Stimulated activated CD8-positive, alpha-beta memory T cell treated with anti-CD3 and anti-CD28 coated beads, Interleukin-4, amount 100 ng/mL, for 1 hour (primary cell): ENCODE measurements at regions not wholly inside any gene's neighbourhood (a gene's known extent, or its start where the extent isn't known, plus 50 kb on each side); places are given as distances from the start of the nearest gene placed in this dataset.
"Not testable (repeated sequence)": the region's sequence is repeated elsewhere in the genome, so short reads cannot be mapped to it uniquely, and the experiment has no call there.

Source experiments
- DNase-seq, 2 donors: peaks; one replicate each; pipeline ENCODE4 v3.0.0-alpha.2; 2020; ENCODE audit warnings: low read depth in 2 of 2, low spot score in 1 of 2

DNA sequence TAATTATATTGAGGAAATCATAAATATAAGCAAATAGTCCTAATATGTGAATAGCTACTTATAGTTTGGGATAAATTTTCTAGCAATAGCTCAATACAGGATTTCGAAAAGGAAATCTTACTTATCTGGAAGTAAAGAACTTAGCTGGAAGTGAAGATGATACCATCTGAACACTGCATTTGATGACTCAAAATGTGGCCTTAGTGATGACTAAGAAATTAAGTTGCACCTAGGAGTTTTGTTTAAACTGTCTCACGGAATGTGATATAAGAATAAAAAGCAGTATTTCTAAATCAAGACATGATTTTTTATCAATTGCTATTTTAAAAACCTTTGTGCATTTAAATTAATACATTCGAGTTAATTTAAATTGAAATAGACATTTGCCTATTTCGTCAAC lies 91.2 kb downstream of the EOMES start:
- DNase-seq, result no peak

DNA sequence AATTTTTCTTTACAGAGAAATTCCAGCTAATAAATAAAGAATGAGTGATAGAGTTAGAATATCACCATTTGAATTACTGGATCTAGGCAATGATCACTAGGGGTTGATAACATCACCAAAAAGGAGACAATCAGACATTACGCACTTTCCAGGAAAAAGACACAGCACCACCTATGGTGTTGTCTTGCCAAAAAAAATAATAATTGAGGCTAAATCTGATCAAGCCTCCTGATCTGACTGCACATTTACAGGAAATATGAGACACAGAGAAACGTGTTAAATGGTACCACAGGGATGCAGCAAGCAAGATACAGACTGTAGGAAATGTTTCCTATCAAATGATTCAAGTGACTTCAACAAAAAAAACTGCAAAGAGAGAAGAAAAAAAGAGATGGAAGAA lies 92.8 kb downstream of the EOMES start:
- no peak for DNase-seq

DNA sequence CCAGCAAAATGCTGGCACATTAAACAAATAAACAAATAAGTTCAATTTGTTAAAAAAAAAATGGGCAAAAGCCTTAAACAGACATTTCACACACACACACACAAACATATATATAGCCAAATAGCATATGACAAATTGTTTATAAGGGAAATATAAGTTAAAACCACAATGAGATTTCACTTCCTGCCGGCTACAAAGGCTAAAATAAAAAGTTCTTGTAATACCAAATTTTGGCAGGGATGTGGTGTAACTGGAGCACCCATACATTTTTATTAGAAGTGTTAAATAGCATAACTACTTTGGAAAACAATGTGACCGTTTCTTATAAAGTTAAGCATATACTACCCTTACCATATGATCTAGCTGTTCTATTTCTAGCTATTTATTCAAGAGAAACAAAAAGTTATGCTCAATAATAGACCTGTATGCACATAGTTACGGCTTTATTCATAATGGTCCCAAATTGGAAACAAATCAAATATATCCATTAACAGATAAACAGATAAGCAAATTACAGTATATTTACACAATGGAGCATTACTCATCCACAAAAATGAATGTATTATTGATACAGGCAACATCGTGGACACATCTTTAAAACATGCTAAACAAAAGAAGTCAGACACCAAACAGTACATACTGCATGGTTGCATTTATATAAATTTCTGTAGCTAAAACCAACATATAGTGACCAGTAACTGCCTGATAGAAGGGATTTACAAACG lies 93.9 kb downstream of the EOMES start:
- no peak for DNase-seq

DNA sequence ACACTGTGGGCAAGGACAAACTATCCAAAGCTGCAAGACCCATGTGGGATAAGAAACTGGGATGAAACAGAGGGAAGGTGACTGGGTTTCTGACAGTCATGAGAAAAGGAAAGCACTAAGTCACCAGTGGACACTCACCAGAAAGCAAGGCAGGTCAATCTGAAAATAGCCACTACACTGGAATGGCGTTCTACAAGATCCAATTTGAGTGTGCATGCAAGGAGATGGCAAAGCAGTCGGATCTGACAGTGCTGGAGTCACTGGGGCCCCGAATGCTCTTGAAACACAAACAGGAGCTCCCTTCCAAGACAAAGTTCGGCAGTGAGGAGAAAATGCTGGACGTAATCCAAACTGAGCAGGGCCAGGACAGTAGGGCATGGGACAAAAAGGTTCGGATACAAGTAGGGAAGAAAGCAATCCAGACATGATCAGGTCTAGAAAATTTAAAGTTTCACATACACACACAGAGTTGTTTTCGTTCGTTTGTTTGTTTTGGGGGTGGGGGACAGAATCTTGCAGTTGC lies 95.5 kb downstream of the EOMES start:
- no peak for DNase-seq

DNA sequence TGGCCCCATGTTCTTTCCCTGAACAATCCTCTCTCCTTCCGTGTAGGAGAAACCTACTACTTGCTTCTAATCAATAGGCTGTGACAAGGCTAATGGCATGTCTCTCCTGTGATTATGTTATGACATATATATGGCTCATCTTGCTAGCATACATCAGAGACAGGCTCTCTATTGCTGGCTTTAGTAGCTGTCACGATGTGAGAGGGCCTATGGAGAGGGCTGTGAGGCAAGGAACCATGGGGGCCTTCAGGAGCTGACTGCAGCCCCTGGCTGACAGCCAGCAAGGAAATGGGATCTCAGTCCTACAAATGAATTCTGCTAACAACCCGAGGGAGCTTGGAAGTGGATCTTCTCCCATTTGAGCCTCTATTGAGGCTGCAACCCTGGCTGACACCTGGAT lies 96.3 kb downstream of the EOMES start:
- DNase-seq, result no peak

DNA sequence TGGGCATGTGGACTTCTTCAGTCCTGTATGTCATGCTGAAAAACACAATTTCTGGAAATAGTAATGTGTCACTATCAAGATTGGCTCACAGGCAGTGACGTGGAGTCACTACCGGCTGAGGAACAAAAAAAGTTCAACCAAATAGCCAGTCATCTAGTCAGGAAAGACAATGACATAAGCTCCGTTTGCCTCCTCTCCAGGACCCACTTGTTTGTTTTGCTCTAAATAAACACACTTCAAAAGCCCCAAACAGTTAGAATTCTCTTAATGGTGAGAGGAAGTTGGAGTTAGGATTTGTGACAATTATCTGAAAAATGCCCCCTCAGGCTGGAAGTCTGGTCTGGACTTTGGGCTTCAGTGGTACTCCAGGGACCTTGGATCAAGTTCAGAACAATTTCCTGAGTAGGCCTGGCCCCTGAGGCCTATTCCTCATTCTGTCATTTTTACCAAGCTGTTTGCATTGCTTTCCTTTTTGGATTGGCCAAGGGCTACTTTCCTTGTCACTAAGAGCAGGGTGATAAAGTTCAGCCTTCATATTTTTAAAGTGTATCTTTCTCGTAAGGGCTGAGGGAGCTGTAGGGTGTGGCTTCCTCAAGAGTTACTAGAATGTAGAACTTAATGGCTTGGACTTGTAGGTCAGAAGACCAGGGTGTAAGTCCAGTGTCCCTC lies 98.9 kb downstream of the EOMES start:
- DNase-seq, result no peak

DNA sequence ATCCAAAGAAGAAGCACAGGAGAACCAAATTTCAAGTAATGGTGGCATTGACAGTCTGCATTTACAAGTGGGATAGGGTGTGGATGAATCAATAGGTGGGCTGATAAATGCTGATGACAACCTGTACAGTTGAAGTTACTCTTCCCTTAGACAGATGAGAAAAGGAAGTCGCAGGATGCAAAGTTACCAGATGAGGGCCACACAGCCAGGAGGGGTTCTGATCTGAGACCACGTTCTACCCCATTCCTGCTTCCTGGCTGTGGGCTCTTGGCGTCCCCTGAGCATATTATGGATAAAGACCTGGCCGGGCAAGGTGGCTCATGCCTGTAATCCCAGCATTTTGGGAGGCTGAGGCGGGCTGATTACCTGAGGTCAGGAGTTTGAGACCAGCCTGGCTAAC lies 104.6 kb downstream of the EOMES start:
- DNase-seq, result no peak

DNA sequence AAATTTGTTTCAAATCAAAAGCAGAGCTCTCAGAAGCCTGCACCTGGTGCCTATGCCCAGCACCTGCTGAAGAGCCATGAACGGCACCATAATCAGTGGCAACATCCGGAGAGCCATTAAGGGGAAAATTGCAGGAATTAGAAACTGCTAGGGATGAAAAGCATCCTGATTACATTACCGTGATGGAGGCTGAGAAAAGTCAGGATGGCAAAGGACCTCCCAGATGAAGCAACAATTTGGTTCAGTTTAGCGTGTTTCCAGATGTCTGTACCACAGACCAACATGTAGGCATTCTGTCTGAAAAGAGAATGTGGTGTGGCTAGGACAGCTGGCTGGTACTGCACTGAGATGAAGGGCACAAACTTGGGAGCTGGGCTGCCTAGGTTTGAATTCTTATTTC lies 106.1 kb downstream of the EOMES start:
- no peak for DNase-seq

DNA sequence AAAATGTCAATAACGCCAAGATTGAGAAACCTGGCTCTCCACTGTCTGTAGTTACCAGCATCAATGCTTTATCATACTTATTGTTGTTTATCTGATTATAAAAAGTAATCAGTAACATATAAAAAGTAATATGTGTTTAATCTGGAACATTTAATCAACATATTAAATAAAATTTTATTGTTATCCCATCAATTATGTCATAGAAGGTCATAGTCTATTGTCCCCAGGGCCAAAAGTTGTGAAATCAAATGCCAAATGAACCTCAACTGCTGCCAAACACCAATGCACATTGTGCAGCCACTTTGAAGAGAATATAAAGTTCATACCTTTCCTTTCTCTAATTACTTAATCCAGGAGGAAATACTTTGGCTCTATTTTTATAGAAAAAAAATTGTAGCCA lies 106.6 kb downstream of the EOMES start:
- DNase-seq, result no peak

DNA sequence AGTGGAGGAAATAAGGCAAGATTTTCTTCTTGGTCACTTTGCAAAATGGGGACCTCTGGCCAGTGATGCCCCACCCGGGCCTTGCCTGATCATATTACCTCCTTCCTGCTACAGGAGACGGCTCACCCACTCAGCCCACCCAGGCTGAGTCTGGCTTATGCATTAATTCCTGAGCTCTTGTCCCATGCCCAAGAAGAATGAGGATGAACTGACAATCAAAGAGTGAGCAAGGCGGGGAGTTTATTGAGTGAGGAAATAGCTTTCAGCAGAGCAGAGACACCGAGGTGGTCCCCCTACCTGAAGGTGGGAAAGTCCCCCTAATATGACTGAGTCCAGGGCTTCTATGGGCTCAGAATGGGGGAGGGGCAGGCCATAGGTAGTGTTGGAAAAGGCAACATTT lies 107.5 kb downstream of the EOMES start:
- DNase-seq, result no peak

DNA sequence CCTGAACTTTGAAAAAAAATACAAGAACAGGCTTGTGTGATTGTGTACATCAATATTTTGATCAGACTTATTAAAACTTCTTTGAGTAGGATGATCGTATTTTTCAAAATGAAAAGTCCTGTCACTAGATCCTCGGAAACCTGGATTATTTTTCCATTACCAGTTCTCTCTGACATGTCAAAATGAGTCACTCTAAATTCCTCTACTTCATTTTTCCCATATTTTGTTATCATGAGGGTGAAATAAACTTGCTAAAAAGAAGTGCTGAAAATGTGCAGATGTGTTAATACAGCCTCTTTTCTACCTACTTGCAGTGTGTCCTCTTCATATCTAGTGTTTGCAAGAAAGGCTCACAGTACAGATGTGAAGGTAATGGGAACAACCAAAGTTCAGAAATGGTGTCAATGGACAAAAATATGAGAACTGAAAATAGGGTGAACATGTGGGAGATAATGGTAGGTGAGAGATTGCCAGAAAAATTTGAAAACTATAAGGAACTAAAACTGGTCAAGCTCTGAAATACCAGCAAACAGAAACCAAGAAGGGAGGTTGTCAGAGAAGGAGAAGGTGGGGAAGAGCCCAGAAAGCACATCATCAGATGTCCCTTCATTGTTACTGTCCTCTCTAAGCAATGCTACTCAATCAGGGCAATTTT lies 108.2 kb downstream of the EOMES start:
- DNase-seq, result no peak

DNA sequence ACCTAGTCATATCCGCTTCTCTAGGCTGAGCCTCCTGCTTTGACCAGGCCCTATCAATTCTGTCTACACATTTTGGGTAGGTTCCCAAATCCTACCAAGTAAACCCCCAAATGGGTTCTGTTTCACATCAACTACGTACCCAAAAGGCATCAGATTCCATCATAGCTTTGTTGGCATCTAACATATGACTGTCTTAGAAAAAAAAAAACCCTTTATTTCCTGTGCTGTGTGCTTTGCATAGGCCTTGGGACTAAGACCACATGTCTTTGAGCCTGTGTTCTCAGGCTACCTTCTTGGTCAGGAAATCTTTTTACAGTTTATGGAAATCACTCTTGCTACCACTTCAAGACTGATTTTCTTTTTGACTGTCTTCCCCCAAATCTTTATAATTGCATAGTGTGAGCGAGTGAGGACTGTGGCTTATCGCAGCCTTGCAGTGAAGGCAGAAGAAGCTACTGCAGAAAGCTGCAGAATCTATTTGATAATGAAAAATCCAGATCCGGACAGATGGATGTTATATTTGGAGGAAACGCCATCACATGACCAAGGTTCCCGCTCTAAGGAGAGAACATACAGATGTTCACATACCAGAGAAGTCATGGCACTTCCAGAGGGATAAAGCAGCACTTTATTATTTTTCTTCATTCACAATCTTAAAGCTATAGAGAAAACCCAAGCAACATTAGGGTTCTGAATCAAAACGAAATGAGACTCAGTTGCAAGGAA lies 111.2 kb downstream of the EOMES start:
- no peak for DNase-seq

DNA sequence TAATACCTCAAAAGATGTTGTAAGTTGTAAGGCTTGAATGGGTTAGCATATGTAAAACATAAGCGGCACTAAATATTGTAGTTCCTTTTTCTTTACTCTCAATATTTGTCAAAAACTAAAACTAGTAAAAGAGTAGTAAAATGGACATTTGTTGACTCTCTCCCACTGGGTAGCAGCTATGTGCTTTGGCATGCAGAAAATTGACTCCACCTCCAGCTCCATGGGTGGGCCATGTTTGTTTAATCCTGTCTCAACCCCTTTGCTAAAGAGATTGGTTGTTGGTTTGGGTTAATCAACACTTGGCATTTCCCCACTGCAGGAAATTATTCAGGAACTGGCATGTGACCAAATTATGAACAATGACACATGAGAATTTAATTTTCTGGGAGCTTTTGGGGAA lies 114.8 kb downstream of the EOMES start:
- DNase-seq, result no peak

DNA sequence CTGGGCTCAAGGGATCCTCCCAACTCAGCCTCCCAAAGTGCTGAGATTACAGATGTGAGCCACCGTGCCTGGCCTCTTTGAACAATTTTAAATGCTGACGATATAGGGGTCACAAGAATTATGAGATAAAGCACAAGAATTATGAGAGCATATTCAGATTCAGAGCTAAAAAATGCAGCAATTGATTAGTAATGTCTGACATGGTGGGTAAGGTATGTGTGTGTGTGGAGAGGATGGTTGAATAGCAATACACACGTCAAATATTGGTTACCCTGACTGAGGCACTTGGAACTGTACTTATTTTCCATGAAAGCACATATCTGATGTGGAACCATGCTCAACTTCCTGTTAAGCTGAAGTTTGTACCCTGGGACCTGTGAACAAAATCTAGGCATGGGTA lies 115.6 kb downstream of the EOMES start:
- DNase-seq, result no peak

DNA sequence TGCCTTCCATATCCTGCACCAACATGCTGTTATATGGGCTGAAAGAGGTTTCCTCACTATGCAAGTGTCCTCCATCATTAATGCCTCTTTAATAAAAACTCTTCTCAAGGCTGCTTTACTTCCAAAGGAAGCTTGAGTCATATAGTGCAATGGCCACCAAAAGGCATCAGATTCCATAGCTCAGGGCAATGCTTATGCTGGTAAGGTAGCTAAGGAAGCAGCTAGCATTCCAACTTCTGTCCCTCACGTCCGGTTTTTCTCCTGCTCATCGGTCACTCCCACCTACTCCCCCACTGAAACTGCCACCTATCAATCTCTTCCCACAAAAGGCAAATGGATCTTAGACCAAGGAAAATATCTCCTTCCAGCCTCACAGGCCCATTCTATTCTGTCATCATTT lies 117.1 kb upstream of the SLC4A7 start:
- not testable (repeated sequence) for DNase-seq

DNA sequence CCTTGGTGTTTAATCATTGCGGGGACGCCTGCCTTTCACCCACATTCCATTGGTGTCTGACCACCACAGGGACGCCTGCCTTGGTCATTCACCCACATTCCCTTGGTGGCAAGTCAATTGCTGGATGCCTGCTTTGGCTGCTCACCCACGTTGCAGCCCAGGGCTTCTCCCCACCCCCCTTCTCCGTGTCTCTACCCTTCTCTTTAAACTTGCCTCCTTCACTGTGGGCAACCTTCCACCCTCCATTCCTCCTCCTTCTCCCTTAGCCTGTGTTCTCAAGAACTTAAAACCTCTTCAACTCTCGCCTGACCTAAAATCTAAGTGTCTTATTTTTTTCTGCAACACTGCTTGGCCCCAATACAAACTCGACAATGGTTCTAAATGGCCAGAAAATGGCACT lies 115.6 kb upstream of the SLC4A7 start:
- not testable (repeated sequence) for DNase-seq

DNA sequence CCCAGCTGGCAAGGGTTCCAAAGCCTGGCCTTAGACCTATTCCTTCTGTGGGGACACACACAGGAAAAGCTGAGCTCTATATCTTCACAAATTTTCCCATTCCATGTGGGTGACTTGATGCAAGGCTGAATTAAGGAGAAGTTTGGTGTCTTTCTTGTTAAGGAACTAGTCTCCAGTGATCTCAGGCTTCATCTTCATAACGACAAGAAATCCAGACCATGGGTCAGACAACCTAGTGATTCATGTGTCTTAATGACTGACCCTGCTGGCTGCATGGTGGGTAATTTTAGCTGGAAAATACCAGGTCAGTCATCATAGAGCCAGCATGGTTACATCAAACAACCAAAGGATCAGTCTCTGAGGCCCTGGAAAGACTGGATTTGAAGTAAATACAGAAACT lies 112.7 kb upstream of the SLC4A7 start:
- DNase-seq, result no peak

DNA sequence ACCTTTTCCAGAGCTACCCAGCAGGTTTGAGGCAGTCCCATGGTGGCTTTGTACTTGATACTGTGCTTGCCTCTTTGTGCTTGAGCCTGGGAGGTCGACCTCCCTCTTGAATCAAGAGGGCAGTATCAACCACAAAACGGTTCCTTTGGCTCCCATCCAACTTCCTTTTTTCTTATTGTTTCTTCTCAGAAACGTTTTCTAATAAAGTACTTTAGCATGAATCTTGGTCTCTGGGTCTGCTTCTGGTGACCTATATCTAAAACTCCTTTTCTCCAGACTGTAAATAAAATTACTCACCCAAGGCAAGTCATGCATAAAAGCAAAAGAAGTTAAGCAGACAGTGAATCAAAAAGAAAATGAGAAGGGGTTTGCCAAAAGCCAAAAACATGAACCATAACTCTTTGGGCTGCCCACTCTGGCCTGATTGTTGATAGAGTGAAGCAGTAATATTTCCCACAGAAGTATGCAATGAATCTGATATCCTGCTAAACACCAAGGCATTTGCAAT lies 112.2 kb upstream of the SLC4A7 start:
- no peak for DNase-seq

DNA sequence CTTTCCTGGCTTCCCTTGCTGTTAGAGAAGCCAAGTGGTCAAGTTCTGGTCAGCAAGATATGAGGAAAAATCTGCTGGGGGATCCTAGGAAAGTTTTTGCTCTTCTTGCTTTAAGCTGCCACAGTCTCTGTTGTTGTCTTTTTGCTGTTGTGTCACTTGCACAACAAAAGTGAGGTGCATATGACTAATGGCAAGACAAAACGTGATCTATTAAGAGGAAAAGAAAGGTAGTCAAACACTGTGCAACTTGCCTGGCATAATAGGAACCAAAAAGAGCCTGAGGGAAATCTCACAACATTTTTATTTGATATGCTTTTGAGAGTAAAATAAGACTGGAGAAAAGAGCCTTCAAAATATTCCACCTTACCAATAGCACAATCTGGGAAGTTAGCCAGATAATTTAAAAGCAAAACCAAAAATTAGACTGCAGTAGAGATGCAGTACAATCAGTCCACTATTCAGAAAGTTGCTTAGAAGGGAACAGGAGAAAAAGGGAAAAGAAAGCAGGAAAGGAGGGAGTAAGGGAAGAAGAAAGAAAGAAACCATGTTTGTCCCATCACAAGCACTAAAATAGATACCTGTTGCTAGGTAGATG lies 110.0 kb upstream of the SLC4A7 start:
- no peak for DNase-seq

DNA sequence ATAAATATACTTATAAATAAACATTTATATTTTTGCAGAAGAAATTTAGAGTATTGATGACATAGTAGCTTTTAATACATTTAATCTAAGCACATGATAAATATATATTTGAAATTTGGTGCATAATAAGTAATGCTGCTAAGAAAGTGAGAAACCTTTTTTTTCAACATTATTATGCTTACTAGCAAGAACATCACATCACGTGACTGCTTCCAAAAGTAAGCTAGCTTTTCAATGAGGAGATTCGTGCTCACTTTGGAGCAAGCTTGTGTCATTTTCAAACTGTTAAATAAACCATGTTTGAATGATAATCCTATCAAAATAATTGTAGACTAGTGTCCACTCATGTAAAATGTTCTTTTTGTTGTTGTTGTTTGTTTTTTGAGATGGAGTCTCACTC lies 109.0 kb upstream of the SLC4A7 start:
- no peak for DNase-seq
